ENCODE measurements at regions not wholly inside any gene's neighbourhood (a gene's known extent, or its start where the extent isn't known, plus 50 kb on each side); places are given as distances from the start of the nearest gene placed in this dataset.
A peak's percentile ranks its signal among the peaks of the same experiment; 100 is the strongest.

GRCh38 chr16:17590711-17591654 lies 120.2 kb upstream of the XYLT1 start:
- Histone ChIP-seq H3K9me3 (no peaks in the 10 kb centered on the region), H3K27me3 (no peaks in the 10 kb centered on the region), H3K27ac (no peak overlapping the region), H3K4me3 (replicated peaks in 1 of 3) (no peak overlapping the region), H3K4me1 (no peaks in the 10 kb centered on the region), H3K36me3 (no peaks in the 10 kb centered on the region)
- no peak for TF ChIP-seq POLR2A (IDR thresholded peaks at IDR 0.05)
- TF ChIP-seq CTCF (IDR thresholded peaks at IDR 0.05), result no peak
- 76 to 86% methylated on average over 9 of the region's 9 CpGs for WGBS, 2 donors
- no peak for DNase-seq
- intact Hi-C loops (cut with DNase I), result no loop called here

GRCh38 chr16:17589898-17590297 lies 119.1 kb upstream of the XYLT1 start:
- no peaks in the 10 kb centered on the region for H3K27me3 ChIP-seq
- H3K4me3 ChIP-seq (replicated peaks in 1 of 3), result no peak overlapping the region
- DNase-seq, result no peak
- H3K9me3 ChIP-seq, result no peaks in the 10 kb centered on the region
- intact Hi-C loops (cut with DNase I), result no loop called here
- TF ChIP-seq CTCF (IDR thresholded peaks at IDR 0.05) (no peak), POLR2A (IDR thresholded peaks at IDR 0.05) (no peak)
- no peaks in the 10 kb centered on the region for H3K4me1 ChIP-seq
- no peaks in the 10 kb centered on the region for H3K36me3 ChIP-seq
- WGBS, 2 donors, result 87 to 90% methylated on average over 4 of the region's 4 CpGs
- no peak overlapping the region for H3K27ac ChIP-seq

- H3K4me1 ChIP-seq, result no peaks in the 10 kb centered on the region
- intact Hi-C loops (cut with DNase I), result no loop called here
- TF ChIP-seq CTCF (IDR thresholded peaks at IDR 0.05) (no peak), POLR2A (IDR thresholded peaks at IDR 0.05) (no peak)
- H3K4me3 ChIP-seq (replicated peaks in 1 of 3), result no peak overlapping the region
- no peak overlapping the region for H3K27ac ChIP-seq
- WGBS, 2 donors, result 80 to 84% methylated on average over 3 of the region's 3 CpGs
- no peak for DNase-seq
- H3K27me3 ChIP-seq, result no peaks in the 10 kb centered on the region
- H3K36me3 ChIP-seq, result no peaks in the 10 kb centered on the region
- H3K9me3 ChIP-seq, result no peaks in the 10 kb centered on the region
Observed at GRCh38 chr16:17585449-17586074, 114.8 kb upstream of the XYLT1 start.

- WGBS, 2 donors, result 24 to 28% methylated on average over 10 of the region's 10 CpGs
- Histone ChIP-seq H3K4me1 (peaks cover 0 to 10% of the 10 kb centered on the region in 2 donors), H3K27ac (no peak overlapping the region), H3K9me3 (no peaks in the 10 kb centered on the region), H3K27me3 (no peaks in the 10 kb centered on the region), H3K4me3 (replicated peaks in 1 of 3) (no peak overlapping the region), H3K36me3 (no peaks in the 10 kb centered on the region)
- intact Hi-C loops (cut with DNase I), result loop anchor here (5.0 to 10.0 kb wide), 2 partner anchors 102 to 294 kb away; no protein-coding TSS in a partner anchor
- DNase-seq, result peak; percentile 75 to 76
- TF ChIP-seq CTCF (IDR thresholded peaks at IDR 0.05) (peak; percentile 68 to 96 (median 90)), POLR2A (IDR thresholded peaks at IDR 0.05) (no peak)
Observed at GRCh38 chr16:17578981-17579874, 108.5 kb upstream of the XYLT1 start.
